ENCODE measurements at regions not wholly inside any gene's neighbourhood (a gene's known extent, or its start where the extent isn't known, plus 50 kb on each side); places are given as distances from the start of the nearest gene placed in this dataset.
"Not testable (repeated sequence)": the region's sequence is repeated elsewhere in the genome, so short reads cannot be mapped to it uniquely, and the experiment has no call there.

DNA sequence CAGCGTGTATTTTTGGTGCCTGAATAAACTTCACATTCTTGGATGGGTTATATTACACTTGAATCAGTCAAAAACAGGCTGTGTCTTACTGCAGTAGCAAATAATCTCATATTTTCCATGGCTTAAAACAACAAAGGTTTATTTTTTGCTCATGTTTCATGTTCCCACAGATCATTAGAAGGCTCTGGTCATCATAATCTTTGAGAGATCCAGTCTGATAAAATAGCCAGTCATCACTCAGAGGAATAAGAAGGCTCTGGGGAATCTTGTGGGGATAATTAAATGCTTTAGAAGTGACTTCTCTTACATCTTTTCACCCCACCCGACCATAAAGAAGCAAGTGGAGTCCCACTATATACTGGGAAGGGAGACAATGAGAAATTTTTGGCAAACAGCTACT lies 417.7 kb downstream of the PSAT1 start:
- ATAC-seq (no peak), DNase-seq (no peak)
- Mint-ChIP-seq H3K36me3 (no peaks in the 10 kb centered on the region), H3K4me1 (no peaks in the 10 kb centered on the region), H3K27me3 (ENCODE audit: low read depth in 2 of 2) (no peaks in the 10 kb centered on the region), H3K27ac (no peak overlapping the region), H3K4me3 (no peak overlapping the region), H3K9me3 (peaks cover 0 to 4% of the 10 kb centered on the region in 2 donors)
- WGBS (ENCODE audit: insufficient coverage): 83% methylated on average over 1 of the region's 2 CpGs
- Histone ChIP-seq H3K4me3 (ENCODE audit: low read length) (no peak overlapping the region), H3K27ac (ENCODE audit: low read length) (no peak overlapping the region), H3K9me3 (ENCODE audit: control insufficient read depth, insufficient read depth, low read length) (no peaks in the 10 kb centered on the region), H3K4me1 (ENCODE audit: control insufficient read depth, insufficient read depth, low read length) (no peaks in the 10 kb centered on the region), H3K36me3 (ENCODE audit: control insufficient read depth, insufficient read depth, low read length) (no peaks in the 10 kb centered on the region), H3K27me3 (ENCODE audit: control insufficient read depth, insufficient read depth, low read length) (no peaks in the 10 kb centered on the region)
- TF ChIP-seq, protein P1, sequence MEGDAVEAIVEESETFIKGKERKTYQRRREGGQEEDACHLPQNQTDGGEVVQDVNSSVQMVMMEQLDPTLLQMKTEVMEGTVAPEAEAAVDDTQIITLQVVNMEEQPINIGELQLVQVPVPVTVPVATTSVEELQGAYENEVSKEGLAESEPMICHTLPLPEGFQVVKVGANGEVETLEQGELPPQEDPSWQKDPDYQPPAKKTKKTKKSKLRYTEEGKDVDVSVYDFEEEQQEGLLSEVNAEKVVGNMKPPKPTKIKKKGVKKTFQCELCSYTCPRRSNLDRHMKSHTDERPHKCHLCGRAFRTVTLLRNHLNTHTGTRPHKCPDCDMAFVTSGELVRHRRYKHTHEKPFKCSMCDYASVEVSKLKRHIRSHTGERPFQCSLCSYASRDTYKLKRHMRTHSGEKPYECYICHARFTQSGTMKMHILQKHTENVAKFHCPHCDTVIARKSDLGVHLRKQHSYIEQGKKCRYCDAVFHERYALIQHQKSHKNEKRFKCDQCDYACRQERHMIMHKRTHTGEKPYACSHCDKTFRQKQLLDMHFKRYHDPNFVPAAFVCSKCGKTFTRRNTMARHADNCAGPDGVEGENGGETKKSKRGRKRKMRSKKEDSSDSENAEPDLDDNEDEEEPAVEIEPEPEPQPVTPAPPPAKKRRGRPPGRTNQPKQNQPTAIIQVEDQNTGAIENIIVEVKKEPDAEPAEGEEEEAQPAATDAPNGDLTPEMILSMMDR (IDR thresholded peaks at IDR 0.05): no peak
- intact Hi-C loops (cut with micrococcal nuclease): no loop called here

DNA sequence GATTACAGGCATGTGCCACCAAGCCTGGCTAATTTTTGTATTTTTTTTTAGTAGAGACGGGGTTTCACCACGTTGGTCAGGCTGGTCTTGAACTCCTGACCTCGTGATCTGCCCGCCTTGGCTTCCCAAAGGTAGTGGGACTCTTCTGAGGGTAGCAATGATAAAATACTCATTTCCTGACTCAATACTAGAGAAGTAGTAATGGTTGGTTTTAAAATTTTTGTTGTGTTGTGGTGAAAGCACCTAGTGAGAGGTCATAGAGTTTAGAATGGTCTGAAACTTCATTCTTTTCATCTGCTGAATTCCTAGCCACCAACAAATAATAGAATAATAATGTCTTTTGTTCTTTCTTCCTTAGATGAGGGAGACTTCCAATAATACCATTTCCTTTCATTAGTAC lies 422.1 kb downstream of the PSAT1 start:
- H3K9me3 ChIP-seq (ENCODE audit: control insufficient read depth, insufficient read depth, low read length); H3K9me3 Mint-ChIP-seq; H3K36me3 ChIP-seq (ENCODE audit: control insufficient read depth, insufficient read depth, low read length); H3K4me1 Mint-ChIP-seq; H3K27ac Mint-ChIP-seq; H3K4me3 Mint-ChIP-seq; H3K27ac ChIP-seq (ENCODE audit: low read length); H3K27me3 ChIP-seq (ENCODE audit: control insufficient read depth, insufficient read depth, low read length); ATAC-seq; H3K4me3 ChIP-seq (ENCODE audit: low read length); H3K36me3 Mint-ChIP-seq; intact Hi-C loops (cut with micrococcal nuclease); DNase-seq; H3K27me3 Mint-ChIP-seq (ENCODE audit: low read depth in 2 of 2); H3K4me1 ChIP-seq (ENCODE audit: control insufficient read depth, insufficient read depth, low read length): not testable (repeated sequence)
- WGBS (ENCODE audit: insufficient coverage): 82% methylated on average over 2 of the region's 4 CpGs

DNA sequence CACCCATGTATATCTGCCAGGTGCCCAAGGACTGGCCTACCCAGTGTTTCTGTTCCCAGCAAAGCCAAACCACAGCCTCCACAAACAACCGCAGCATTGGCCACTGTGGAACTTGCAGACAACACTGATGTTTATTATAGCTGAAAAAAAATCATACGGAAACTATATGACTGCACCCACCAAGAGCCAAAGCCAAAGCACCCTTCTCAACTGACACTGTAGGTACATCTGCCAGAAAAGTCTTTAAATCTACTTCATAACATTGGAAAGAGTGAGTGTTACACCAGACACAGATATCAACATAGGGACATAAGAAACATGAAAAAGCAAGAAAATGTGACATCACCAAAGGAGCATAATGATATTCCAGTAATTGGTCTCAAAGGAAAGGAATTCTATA lies 428.0 kb downstream of the PSAT1 start:
- Mint-ChIP-seq H3K36me3 (no peaks in the 10 kb centered on the region), H3K4me1 (no peaks in the 10 kb centered on the region), H3K9me3 (peaks cover 11 to 17% of the 10 kb centered on the region in 2 donors), H3K27me3 (ENCODE audit: low read depth in 2 of 2) (no peaks in the 10 kb centered on the region), H3K27ac (no peak overlapping the region), H3K4me3 (no peak overlapping the region)
- 84% methylated on average over 2 of the region's 2 CpGs for WGBS (ENCODE audit: insufficient coverage)
- Histone ChIP-seq H3K9me3 (ENCODE audit: control insufficient read depth, insufficient read depth, low read length) (peaks cover 3% of the 10 kb centered on the region), H3K27me3 (ENCODE audit: control insufficient read depth, insufficient read depth, low read length) (no peaks in the 10 kb centered on the region), H3K36me3 (ENCODE audit: control insufficient read depth, insufficient read depth, low read length) (no peaks in the 10 kb centered on the region), H3K4me3 (ENCODE audit: low read length) (no peak overlapping the region), H3K4me1 (ENCODE audit: control insufficient read depth, insufficient read depth, low read length) (no peaks in the 10 kb centered on the region), H3K27ac (ENCODE audit: low read length) (no peak overlapping the region)
- ATAC-seq (no peak), DNase-seq (no peak)
- intact Hi-C loops (cut with micrococcal nuclease): no loop called here
- TF ChIP-seq, protein P1 (IDR thresholded peaks at IDR 0.05): no peak

DNA sequence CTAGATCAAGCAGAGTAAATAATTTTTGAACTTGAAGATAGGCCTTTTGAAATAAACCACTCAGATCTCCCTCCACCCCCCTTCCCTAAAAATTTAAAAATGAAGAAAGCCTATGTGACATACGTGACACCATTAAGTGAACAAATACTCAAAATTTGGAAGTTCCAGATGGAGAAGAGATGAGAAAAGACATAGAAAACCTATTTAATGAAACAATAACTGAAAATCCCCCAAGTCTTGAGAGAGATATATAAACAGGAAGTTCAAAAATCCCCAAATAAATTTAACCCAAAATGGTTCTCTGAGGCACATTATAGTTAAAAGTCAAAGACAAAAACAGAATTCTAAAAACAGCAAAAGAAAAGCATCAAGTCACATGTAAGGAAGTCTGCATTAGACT lies 428.6 kb downstream of the PSAT1 start:
- H3K36me3 Mint-ChIP-seq: no peaks in the 10 kb centered on the region
- no CpG with 5 or more reads among the region's 1 CpG for WGBS (ENCODE audit: insufficient coverage)
- Histone ChIP-seq H3K9me3 (ENCODE audit: control insufficient read depth, insufficient read depth, low read length) (peaks cover 3% of the 10 kb centered on the region), H3K27me3 (ENCODE audit: control insufficient read depth, insufficient read depth, low read length) (no peaks in the 10 kb centered on the region), H3K36me3 (ENCODE audit: control insufficient read depth, insufficient read depth, low read length) (no peaks in the 10 kb centered on the region), H3K4me3 (ENCODE audit: low read length) (no peak overlapping the region), H3K27ac (ENCODE audit: low read length) (no peak overlapping the region), H3K4me1 (ENCODE audit: control insufficient read depth, insufficient read depth, low read length) (no peaks in the 10 kb centered on the region)
- H3K27me3 Mint-ChIP-seq (ENCODE audit: low read depth in 2 of 2): no peaks in the 10 kb centered on the region
- intact Hi-C loops (cut with micrococcal nuclease): no loop called here
- H3K27ac Mint-ChIP-seq: no peak overlapping the region
- ATAC-seq (no peak), DNase-seq (no peak)
- H3K4me3 Mint-ChIP-seq: no peak overlapping the region
- H3K4me1 Mint-ChIP-seq: no peaks in the 10 kb centered on the region
- peaks cover 13 to 20% of the 10 kb centered on the region in 2 donors for H3K9me3 Mint-ChIP-seq
- TF ChIP-seq, protein P1 (IDR thresholded peaks at IDR 0.05): no peak
